ENCODE measurements at regions not wholly inside any gene's neighbourhood (a gene's known extent, or its start where the extent isn't known, plus 50 kb on each side); places are given as distances from the start of the nearest gene placed in this dataset.

- TF ChIP-seq CTCF (IDR thresholded peaks at IDR 0.05) (no peak), POLR2A (IDR thresholded peaks at IDR 0.05) (no peak)
These were observed 572.9 kb upstream of the SOX9 start for GRCh38 chr17:71547904-71548303.
